Inferior parietal cortex (tissue), 1 donor: ENCODE measurements at regions not wholly inside any gene's neighbourhood (a gene's known extent, or its start where the extent isn't known, plus 50 kb on each side); places are given as distances from the start of the nearest gene placed in this dataset.
"Not testable (repeated sequence)": the region's sequence is repeated elsewhere in the genome, so short reads cannot be mapped to it uniquely, and the experiment has no call there.

Experiments used
- DNase-seq: peaks from one replicate; pipeline ENCODE4 v3.0.0-alpha.2; 2016; ENCODE audit errors: extremely low spot score

- DNase-seq: no peak
Observed at GRCh38 chr3:177842302-177842701, 645.0 kb upstream of the TBL1XR1 start.

GRCh38 chr3:177842743-177843734 lies 645.8 kb upstream of the TBL1XR1 start:
- DNase-seq: no peak

- DNase-seq: no peak
Observed at GRCh38 chr3:177852001-177852807, 654.9 kb upstream of the TBL1XR1 start.

GRCh38 chr3:177855021-177855420 lies 657.7 kb upstream of the TBL1XR1 start:
- no peak for DNase-seq

- no peak for DNase-seq
Observed at GRCh38 chr3:177860184-177860583, 662.9 kb upstream of the TBL1XR1 start.

GRCh38 chr3:177862962-177863491 lies 665.7 kb upstream of the TBL1XR1 start:
- no peak for DNase-seq

GRCh38 chr3:177871267-177871666 lies 665.0 kb upstream of the KCNMB2 start:
- DNase-seq: not testable (repeated sequence)

GRCh38 chr3:177878192-177878591 lies 658.0 kb upstream of the KCNMB2 start:
- DNase-seq: no peak

- DNase-seq: no peak
Observed at GRCh38 chr3:177878957-177879356, 657.3 kb upstream of the KCNMB2 start.

GRCh38 chr3:177881351-177881750 lies 654.9 kb upstream of the KCNMB2 start:
- no peak for DNase-seq

GRCh38 chr3:177882124-177882648 lies 654.0 kb upstream of the KCNMB2 start:
- DNase-seq: no peak

GRCh38 chr3:177883091-177883490 lies 653.1 kb upstream of the KCNMB2 start:
- no peak for DNase-seq

- no peak for DNase-seq
Observed at GRCh38 chr3:177883957-177884356, 652.3 kb upstream of the KCNMB2 start.

- no peak for DNase-seq
Observed at GRCh38 chr3:177885063-177885462, 651.2 kb upstream of the KCNMB2 start.

- DNase-seq: no peak
Observed at GRCh38 chr3:177886501-177886900, 649.7 kb upstream of the KCNMB2 start.

- no peak for DNase-seq
Observed at GRCh38 chr3:177887475-177887874, 648.8 kb upstream of the KCNMB2 start.

- no peak for DNase-seq
Observed at GRCh38 chr3:177889161-177889560, 647.1 kb upstream of the KCNMB2 start.

GRCh38 chr3:177889652-177890358 lies 646.4 kb upstream of the KCNMB2 start:
- DNase-seq: no peak

- no peak for DNase-seq
Observed at GRCh38 chr3:177890359-177890683, 645.9 kb upstream of the KCNMB2 start.

GRCh38 chr3:177891569-177891968 lies 644.7 kb upstream of the KCNMB2 start:
- DNase-seq: not testable (repeated sequence)

GRCh38 chr3:177893331-177893730 lies 642.9 kb upstream of the KCNMB2 start:
- no peak for DNase-seq
